Suprapubic skin (tissue), 4 donors: ENCODE measurements at regions not wholly inside any gene's neighbourhood (a gene's known extent, or its start where the extent isn't known, plus 50 kb on each side); places are given as distances from the start of the nearest gene placed in this dataset.

Source experiments
- CTCF ChIP-seq, 2 donors: fragments of 200-600 bp in 1 of 2; fragments of 450-650 bp in 1 of 2; sonication (generic) in 1 of 2; IDR thresholded peaks; one replicate each; pipeline ENCODE4 v1.5.1; 2016 to 2019; ENCODE audit warnings: antibody characterized with exemption in 2 of 2, mild to moderate bottlenecking in 1 of 2, moderate library complexity in 1 of 2
- EP300 ChIP-seq: sonication (generic); formaldehyde crosslinking; IDR thresholded peaks from one replicate; pipeline ENCODE4 v1.6.1; 2017; ENCODE audit warnings: antibody characterized with exemption
- POLR2A ChIP-seq, 2 donors: fragments of 450-650 bp; IDR thresholded peaks; one replicate each; pipeline ENCODE4 v1.6.1; 2017; ENCODE audit warnings: antibody characterized with exemption in 2 of 2, mild to moderate bottlenecking in 2 of 2, moderate library complexity in 2 of 2
- POLR2AphosphoS5 ChIP-seq, 3 donors: sonication (generic); formaldehyde crosslinking; IDR thresholded peaks; one replicate each; pipeline ENCODE4 v1.6.1; 2017; ENCODE audit warnings: antibody characterized with exemption in 3 of 3

- no peak for TF ChIP-seq POLR2A (IDR thresholded peaks at IDR 0.05)
- TF ChIP-seq CTCF (IDR thresholded peaks at IDR 0.05) = no peak
- no peak for TF ChIP-seq EP300
- TF ChIP-seq POLR2AphosphoS5 (IDR thresholded peaks at IDR 0.05) = no peak
Observed at GRCh38 chr18:78517328-78517727, 462.3 kb upstream of the SALL3 start.
